Thyroid gland (tissue), 4 donors: ENCODE measurements at regions not wholly inside any gene's neighbourhood (a gene's known extent, or its start where the extent isn't known, plus 50 kb on each side); places are given as distances from the start of the nearest gene placed in this dataset.

Experiments
- POLR2A ChIP-seq, 2 donors: fragments of 450-650 bp; IDR thresholded peaks; one replicate each; pipeline ENCODE4 v1.6.1; 2017; ENCODE audit warnings: antibody characterized with exemption in 2 of 2, mild to moderate bottlenecking in 2 of 2, moderate library complexity in 1 of 2
- TF ChIP-seq, protein P1 (sequence below), 6 experiments: fragments of 200-600 bp in 3 of 6; fragments of 450-650 bp in 3 of 6; sonication (generic) in 3 of 6; IDR thresholded peaks; one replicate each; pipeline ENCODE4 v1.5.1; 2016 to 2019; ENCODE audit warnings: antibody characterized with exemption in 6 of 6, mild to moderate bottlenecking in 2 of 6, inconsistent platforms in 1 of 6, moderate library complexity in 1 of 6

DNA sequence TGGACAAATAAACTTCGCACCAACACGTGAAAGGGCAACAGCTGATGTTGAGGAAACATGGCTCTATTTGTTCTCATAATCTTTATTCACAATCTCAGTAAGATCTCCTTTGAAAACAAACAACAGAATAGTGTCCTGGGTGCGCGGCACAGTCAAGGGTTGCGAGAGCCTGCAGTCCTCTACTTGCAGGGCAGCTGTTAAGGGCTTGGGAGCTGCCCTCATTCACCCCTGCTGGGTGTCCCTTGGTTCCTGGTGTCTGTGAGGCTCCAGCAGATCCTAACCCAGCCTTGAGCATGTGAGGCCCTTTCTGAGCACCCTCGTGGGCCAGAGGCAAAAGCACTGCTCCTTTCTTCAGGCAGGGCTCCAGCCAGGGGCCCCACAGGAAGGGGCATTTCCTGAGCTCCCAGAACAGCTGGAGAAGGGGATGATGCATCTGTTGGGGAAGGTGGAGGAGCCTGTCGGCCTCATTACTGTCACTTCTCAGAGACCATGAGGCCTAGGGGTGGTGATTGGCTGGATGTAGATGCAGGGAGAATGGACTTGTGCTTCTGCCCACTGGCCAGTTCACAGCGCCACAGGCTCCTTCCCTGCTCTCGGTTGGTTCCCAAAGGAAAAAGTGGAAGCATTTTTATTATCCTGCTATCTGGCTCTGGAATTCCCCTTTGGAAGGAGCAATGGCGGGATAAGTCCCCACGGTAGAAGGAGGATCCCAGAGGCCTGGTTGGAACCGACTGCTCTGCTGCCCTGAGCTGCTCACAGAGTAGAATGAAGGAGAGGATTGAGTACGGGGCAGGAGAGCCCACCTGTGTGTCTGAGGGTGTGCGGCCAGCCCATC lies 51.9 kb upstream of the KLF13 start:
- TF ChIP-seq, protein P1, sequence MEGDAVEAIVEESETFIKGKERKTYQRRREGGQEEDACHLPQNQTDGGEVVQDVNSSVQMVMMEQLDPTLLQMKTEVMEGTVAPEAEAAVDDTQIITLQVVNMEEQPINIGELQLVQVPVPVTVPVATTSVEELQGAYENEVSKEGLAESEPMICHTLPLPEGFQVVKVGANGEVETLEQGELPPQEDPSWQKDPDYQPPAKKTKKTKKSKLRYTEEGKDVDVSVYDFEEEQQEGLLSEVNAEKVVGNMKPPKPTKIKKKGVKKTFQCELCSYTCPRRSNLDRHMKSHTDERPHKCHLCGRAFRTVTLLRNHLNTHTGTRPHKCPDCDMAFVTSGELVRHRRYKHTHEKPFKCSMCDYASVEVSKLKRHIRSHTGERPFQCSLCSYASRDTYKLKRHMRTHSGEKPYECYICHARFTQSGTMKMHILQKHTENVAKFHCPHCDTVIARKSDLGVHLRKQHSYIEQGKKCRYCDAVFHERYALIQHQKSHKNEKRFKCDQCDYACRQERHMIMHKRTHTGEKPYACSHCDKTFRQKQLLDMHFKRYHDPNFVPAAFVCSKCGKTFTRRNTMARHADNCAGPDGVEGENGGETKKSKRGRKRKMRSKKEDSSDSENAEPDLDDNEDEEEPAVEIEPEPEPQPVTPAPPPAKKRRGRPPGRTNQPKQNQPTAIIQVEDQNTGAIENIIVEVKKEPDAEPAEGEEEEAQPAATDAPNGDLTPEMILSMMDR (IDR thresholded peaks at IDR 0.05) = no peak
- no peak for TF ChIP-seq POLR2A (IDR thresholded peaks at IDR 0.05)
